ENCODE measurements at regions not wholly inside any gene's neighbourhood (a gene's known extent, or its start where the extent isn't known, plus 50 kb on each side); places are given as distances from the start of the nearest gene placed in this dataset.

GRCh38 chr20:41983159-41983558 is 365.0 kb upstream of the CHD6 start (continued):
- TF ChIP-seq FOSL1 (IDR thresholded peaks at IDR 0.05; ENCODE audit: insufficient read depth, low read depth, low read length) (no peak), CREB1 (IDR thresholded peaks at IDR 0.05) (no peak), RXRA (IDR thresholded peaks at IDR 0.05; ENCODE audit: insufficient read depth, low read depth, low read length) (no peak), USF2 (IDR thresholded peaks at IDR 0.05; ENCODE audit: low read length) (no peak), RNF2 (IDR thresholded peaks at IDR 0.05; ENCODE audit: borderline replicate concordance, low read depth, low read length, missing control alignments, poor library complexity, severe bottlenecking) (no peak), YY1 (IDR thresholded peaks at IDR 0.05; ENCODE audit: low read depth, low read length) (no peak), SIN3A (conservative IDR thresholded peaks at IDR 0.05 in 1 of 2, IDR thresholded peaks at IDR 0.05 in 1 of 2; ENCODE audit: low read depth in 1 of 2, low read length in 2 of 2) (no peak), CBX5 (IDR thresholded peaks at IDR 0.05; ENCODE audit: low read depth, low read length) (no peak)

Data from H1 (cell line).